ENCODE measurements at regions not wholly inside any gene's neighbourhood (a gene's known extent, or its start where the extent isn't known, plus 50 kb on each side); places are given as distances from the start of the nearest gene placed in this dataset.

DNA sequence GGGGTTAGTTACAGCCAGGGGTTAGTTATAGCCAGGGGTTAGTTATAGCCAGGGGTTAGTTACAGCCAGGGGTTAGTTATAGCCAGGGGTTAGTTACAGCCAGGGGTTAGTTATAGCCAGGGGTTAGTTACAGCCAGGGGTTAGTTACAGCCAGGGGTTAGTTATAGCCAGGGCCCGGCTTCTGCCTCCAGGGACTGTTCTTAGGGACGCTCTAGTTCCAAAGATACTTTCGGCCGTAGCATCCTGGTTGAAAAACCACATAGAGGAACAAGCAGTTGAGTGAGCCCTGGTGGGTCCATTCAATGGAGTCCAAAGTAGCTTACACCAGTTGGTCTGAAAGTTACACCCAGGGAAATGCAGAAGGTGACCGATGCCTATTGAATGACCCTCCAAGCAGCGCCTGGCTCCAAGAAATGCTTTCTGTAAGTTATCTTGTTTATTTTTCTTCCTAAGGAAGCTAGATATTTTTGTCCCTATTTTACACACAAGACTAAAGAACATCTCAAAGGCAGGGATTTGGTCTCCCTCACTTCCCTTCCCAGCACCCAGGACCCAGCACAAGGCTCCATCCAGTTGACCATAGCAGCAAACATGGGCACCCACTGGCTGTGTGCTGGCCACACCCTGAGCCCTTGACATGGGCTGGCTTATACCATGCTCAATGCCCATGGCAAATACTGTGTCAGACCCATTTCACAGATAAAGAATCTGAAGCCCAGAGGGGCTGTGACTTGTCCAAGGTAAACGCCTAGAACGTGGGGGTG, 49.7 kb upstream of the SHISAL1 start:
- Histone ChIP-seq H2AFZ (ENCODE audit: low read depth, low read length, poor library complexity, severe bottlenecking) (no peak overlapping the region), H3K4me2 (ENCODE audit: low read length) (no peak overlapping the region), H3K79me2 (ENCODE audit: insufficient read depth, low read length) (no peaks in the 10 kb centered on the region), H4K20me1 (ENCODE audit: insufficient read depth) (no peaks in the 10 kb centered on the region), H3K9me2 (ENCODE audit: insufficient read depth) (no peaks in the 10 kb centered on the region), H3K4me3 (replicated peaks in 1 of 2; ENCODE audit: low read depth in 1 of 2, low read length in 2 of 2) (no peak overlapping the region), H3K36me3 (ENCODE audit: control insufficient read depth in 1 of 2, insufficient read depth in 2 of 2, low read length in 2 of 2) (no peaks in the 10 kb centered on the region), H3K9ac (ENCODE audit: low read length) (no peak overlapping the region), H3K9me3 (ENCODE audit: control insufficient read depth in 1 of 2, insufficient read depth in 1 of 2, low read depth in 1 of 2, low read length in 2 of 2) (no peaks in the 10 kb centered on the region), H3K27me3 (ENCODE audit: insufficient read depth, low read length) (0 out of 2 replicates have a peak, but pooled peaks cover 2% of the 10 kb centered on the region), H3K4me1 (ENCODE audit: control insufficient read depth in 1 of 2, insufficient read depth in 2 of 2, low read length in 2 of 2) (peaks cover 0 to 8% of the 10 kb centered on the region in 2 experiments; a peak in 2 of 4 replicates), H3K27ac (ENCODE audit: low read depth, low read length) (no peak overlapping the region)
- intact Hi-C loops (cut with micrococcal nuclease), result no loop called here
- no TSS peak for BruUV-seq (replicated peaks)
- ChIA-PET POLR2A (no interaction called here), RAD21 (ENCODE audit: low non-redundant PET in 1 of 2, low total read pairs in 2 of 2, uncharacterized antibody in 2 of 2, unreplicated experiment in 2 of 2) (no interaction called here), CTCF (no interaction called here)
- TF ChIP-seq, protein P1, sequence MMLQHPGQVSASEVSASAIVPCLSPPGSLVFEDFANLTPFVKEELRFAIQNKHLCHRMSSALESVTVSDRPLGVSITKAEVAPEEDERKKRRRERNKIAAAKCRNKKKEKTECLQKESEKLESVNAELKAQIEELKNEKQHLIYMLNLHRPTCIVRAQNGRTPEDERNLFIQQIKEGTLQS (IDR thresholded peaks at IDR 0.05), result no peak
- TF ChIP-seq POLR2AphosphoS5 (IDR thresholded peaks at IDR 0.05; ENCODE audit: low read depth, low read length), result no peak
- no peak for DNase-seq (ENCODE audit: low read depth, low spot score)
- ATAC-seq, result no peak

All from HCT116 (cell line).